ENCODE measurements at regions not wholly inside any gene's neighbourhood (a gene's known extent, or its start where the extent isn't known, plus 50 kb on each side); places are given as distances from the start of the nearest gene placed in this dataset.

- H3K4me3 ChIP-seq (replicated peaks in 1 of 3; ENCODE audit: low read depth in 2 of 3, low read length in 3 of 3): no peak overlapping the region
- H3K4me2 ChIP-seq (replicated peaks; ENCODE audit: extremely low read depth, low read length, poor library complexity, severe bottlenecking): no peak overlapping the region
- H3K9ac ChIP-seq (ENCODE audit: insufficient read depth, low read length, poor library complexity, severe bottlenecking): no peak overlapping the region
- no peak overlapping the region for H3K27ac ChIP-seq (ENCODE audit: low read depth in 1 of 2, low read length in 2 of 2)
- WGBS (ENCODE audit: insufficient coverage): 86% methylated on average over 1 of the region's 5 CpGs
- H3K27me3 ChIP-seq (ENCODE audit: control insufficient read depth in 2 of 2, insufficient read depth in 2 of 2, low read length in 2 of 2): no peaks in the 10 kb centered on the region
- no peaks in the 10 kb centered on the region for H3K36me3 ChIP-seq (replicated peaks in 1 of 2; ENCODE audit: control insufficient read depth in 1 of 2, insufficient read depth in 2 of 2, low read length in 2 of 2)
- Mint-ChIP-seq H3K4me1 (no peaks in the 10 kb centered on the region), H3K27me3 (ENCODE audit: low read depth in 3 of 3) (peaks cover 0 to 1% (median 1%) of the 10 kb centered on the region in 3 donors), H3K36me3 (no peaks in the 10 kb centered on the region), H3K4me3 (no peak overlapping the region), H3K27ac (no peak overlapping the region), H3K9me3 (peaks cover 8 to 30% (median 21%) of the 10 kb centered on the region in 7 donors)
- H2AFZ ChIP-seq (ENCODE audit: insufficient read depth, low read depth, low read length, poor library complexity, severe bottlenecking): no peak overlapping the region
- H3K4me1 ChIP-seq (ENCODE audit: control insufficient read depth in 1 of 2, insufficient read depth in 2 of 2, low read length in 2 of 2): no peaks in the 10 kb centered on the region
- intact Hi-C loops (cut with micrococcal nuclease): no loop called here
- no peaks in the 10 kb centered on the region for H3K79me2 ChIP-seq (ENCODE audit: insufficient read depth, low read length)
- TF ChIP-seq CTCF (IDR thresholded peaks at IDR 0.05): no peak
- DNase-seq: no peak
- peaks cover 7 to 11% of the 10 kb centered on the region in 2 donors for H3K9me3 ChIP-seq (replicated peaks in 1 of 2; ENCODE audit: control insufficient read depth in 1 of 2, insufficient read depth in 1 of 2, low read length in 2 of 2)
- H4K20me1 ChIP-seq (ENCODE audit: insufficient read depth, low read length): no peaks in the 10 kb centered on the region
Observed at GRCh38 chr3:70882104-70882503, 569.7 kb upstream of the MDFIC2 start.

DNA sequence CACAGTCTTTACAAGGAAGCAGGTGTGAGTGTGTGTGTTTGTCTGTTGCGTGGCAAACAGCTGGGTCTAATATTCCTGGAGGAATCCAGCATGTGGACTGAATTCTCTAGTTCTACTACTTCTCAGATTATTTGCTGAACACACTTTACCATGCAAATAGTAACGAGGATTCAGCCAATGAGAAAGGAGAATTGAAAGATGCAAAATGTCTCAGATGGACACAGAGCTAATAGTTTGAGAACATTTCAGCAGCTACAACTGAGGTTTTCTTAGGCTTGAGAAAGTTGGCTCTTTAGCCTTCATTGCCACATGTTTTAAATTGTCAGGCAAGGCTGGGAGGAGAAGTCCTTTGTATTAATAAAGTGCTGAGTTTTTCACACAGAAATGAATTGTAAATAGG lies 568.0 kb upstream of the MDFIC2 start:
- no CpG with 5 or more reads among the region's 2 CpGs for WGBS (ENCODE audit: insufficient coverage)
- no peak overlapping the region for H3K27ac ChIP-seq (ENCODE audit: low read depth in 1 of 2, low read length in 2 of 2)
- Mint-ChIP-seq H3K4me1 (no peaks in the 10 kb centered on the region), H3K27me3 (ENCODE audit: low read depth in 3 of 3) (peaks cover 1 to 2% (median 1%) of the 10 kb centered on the region in 3 donors), H3K27ac (no peak overlapping the region), H3K4me3 (no peak overlapping the region), H3K9me3 (peaks cover 11 to 30% (median 21%) of the 10 kb centered on the region in 7 donors), H3K36me3 (no peaks in the 10 kb centered on the region)
- H3K27me3 ChIP-seq (ENCODE audit: control insufficient read depth in 2 of 2, insufficient read depth in 2 of 2, low read length in 2 of 2): no peaks in the 10 kb centered on the region
- H3K9ac ChIP-seq (ENCODE audit: insufficient read depth, low read length, poor library complexity, severe bottlenecking): no peak overlapping the region
- TF ChIP-seq CTCF (IDR thresholded peaks at IDR 0.05): no peak
- no peak overlapping the region for H3K4me3 ChIP-seq (replicated peaks in 1 of 3; ENCODE audit: low read depth in 2 of 3, low read length in 3 of 3)
- H3K36me3 ChIP-seq (replicated peaks in 1 of 2; ENCODE audit: control insufficient read depth in 1 of 2, insufficient read depth in 2 of 2, low read length in 2 of 2): no peaks in the 10 kb centered on the region
- peaks cover 7 to 11% of the 10 kb centered on the region in 2 donors for H3K9me3 ChIP-seq (replicated peaks in 1 of 2; ENCODE audit: control insufficient read depth in 1 of 2, insufficient read depth in 1 of 2, low read length in 2 of 2)
- DNase-seq: no peak
- intact Hi-C loops (cut with micrococcal nuclease): no loop called here
- H4K20me1 ChIP-seq (ENCODE audit: insufficient read depth, low read length): no peaks in the 10 kb centered on the region
- no peaks in the 10 kb centered on the region for H3K4me1 ChIP-seq (ENCODE audit: control insufficient read depth in 1 of 2, insufficient read depth in 2 of 2, low read length in 2 of 2)
- H3K79me2 ChIP-seq (ENCODE audit: insufficient read depth, low read length): no peaks in the 10 kb centered on the region
- no peak overlapping the region for H3K4me2 ChIP-seq (replicated peaks; ENCODE audit: extremely low read depth, low read length, poor library complexity, severe bottlenecking)
- no peak overlapping the region for H2AFZ ChIP-seq (ENCODE audit: insufficient read depth, low read depth, low read length, poor library complexity, severe bottlenecking)
